ENCODE measurements at regions not wholly inside any gene's neighbourhood (a gene's known extent, or its start where the extent isn't known, plus 50 kb on each side); places are given as distances from the start of the nearest gene placed in this dataset.
A peak's percentile ranks its signal among the peaks of the same experiment; 100 is the strongest.

- DNase-seq (ENCODE audit: low spot score): no peak
- peaks cover 0 to 16% of the 10 kb centered on the region in 2 donors for H3K4me1 ChIP-seq
- no peaks in the 10 kb centered on the region for H3K9me3 ChIP-seq
- H3K27ac ChIP-seq: peak overlapping the region in 1 of 2 donors; percentile 16
- H3K36me3 ChIP-seq: no peaks in the 10 kb centered on the region
- H3K4me3 ChIP-seq: no peak overlapping the region
- H3K27me3 ChIP-seq: no peaks in the 10 kb centered on the region
- TF ChIP-seq, protein P1, sequence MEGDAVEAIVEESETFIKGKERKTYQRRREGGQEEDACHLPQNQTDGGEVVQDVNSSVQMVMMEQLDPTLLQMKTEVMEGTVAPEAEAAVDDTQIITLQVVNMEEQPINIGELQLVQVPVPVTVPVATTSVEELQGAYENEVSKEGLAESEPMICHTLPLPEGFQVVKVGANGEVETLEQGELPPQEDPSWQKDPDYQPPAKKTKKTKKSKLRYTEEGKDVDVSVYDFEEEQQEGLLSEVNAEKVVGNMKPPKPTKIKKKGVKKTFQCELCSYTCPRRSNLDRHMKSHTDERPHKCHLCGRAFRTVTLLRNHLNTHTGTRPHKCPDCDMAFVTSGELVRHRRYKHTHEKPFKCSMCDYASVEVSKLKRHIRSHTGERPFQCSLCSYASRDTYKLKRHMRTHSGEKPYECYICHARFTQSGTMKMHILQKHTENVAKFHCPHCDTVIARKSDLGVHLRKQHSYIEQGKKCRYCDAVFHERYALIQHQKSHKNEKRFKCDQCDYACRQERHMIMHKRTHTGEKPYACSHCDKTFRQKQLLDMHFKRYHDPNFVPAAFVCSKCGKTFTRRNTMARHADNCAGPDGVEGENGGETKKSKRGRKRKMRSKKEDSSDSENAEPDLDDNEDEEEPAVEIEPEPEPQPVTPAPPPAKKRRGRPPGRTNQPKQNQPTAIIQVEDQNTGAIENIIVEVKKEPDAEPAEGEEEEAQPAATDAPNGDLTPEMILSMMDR (IDR thresholded peaks at IDR 0.05): no peak
Measured at GRCh38 chr6:43986177-43986825, 141.0 kb downstream of the MRPL14 start.

- H3K4me3 ChIP-seq: no peak overlapping the region
- H3K4me1 ChIP-seq: peaks cover 0 to 7% of the 10 kb centered on the region in 2 donors
- no peaks in the 10 kb centered on the region for H3K9me3 ChIP-seq
- TF ChIP-seq, protein P1 (IDR thresholded peaks at IDR 0.05): no peak
- no peak overlapping the region for H3K27ac ChIP-seq
- no peaks in the 10 kb centered on the region for H3K27me3 ChIP-seq
- H3K36me3 ChIP-seq: no peaks in the 10 kb centered on the region
- no peak for DNase-seq (ENCODE audit: low spot score)
Measured at GRCh38 chr6:43985329-43985728, 141.9 kb downstream of the MRPL14 start.

DNA sequence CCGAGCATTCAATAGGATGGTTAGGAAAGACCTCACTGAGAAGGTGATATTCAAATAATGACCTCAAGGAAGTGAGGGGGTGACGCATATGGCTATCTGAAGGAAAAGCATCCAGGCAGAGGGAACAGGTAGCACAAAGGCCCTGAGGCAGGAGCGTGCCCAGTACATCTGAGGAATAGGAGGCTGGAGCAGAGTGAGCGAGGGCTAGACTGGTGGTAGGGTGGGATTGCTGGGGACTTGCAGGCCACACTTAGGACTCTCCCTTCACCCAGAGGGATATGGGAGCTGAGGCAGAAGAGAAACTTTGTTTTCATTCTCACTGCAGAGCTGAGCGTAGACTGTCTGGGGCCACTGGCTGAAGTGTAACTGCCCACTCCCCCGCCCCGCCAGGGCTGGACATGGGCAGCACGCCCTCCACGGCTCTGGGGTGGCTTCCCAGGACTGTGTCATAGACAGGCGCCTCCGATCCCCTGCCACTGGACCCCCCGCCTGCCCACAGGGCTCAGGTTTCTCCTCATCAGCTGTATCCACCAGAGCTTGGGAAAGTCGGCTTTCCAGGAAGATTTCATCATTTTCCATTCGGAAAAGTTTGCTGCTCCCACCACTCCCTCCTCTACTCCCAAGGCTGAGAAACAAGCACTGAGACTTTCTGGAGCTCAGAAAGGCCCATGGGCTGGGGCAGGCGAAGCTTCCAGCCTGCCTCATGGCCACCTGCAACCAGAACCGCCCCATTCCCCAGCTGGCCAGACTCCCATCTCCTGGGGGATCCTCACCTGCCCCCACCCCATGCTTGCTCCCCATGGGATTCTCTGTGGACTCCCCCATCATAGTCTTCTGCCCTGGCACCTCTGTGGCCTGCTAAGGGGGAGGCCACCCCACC is 142.6 kb downstream of the MRPL14 start:
- TF ChIP-seq, protein P1 (IDR thresholded peaks at IDR 0.05): no peak
- no peak for DNase-seq (ENCODE audit: low spot score)
- H3K9me3 ChIP-seq: no peaks in the 10 kb centered on the region

DNA sequence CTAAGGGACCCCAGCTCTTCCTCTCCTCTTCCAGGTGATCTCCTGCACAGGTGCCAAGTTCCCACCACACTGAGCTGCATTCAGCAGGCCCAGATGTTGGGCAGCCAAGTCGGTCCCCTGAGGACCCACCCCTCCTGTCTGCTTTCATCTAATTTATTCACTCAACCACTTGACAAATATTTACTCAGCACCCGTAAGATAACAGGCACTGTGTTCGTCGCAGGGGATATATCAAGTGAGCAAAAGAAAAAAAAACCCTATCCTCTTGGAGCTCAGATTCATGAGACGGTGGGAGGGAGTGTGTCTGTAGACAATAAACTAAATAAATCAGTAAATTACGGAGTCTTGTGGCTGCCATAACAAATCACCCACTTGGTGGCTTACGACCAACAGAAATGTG is 143.6 kb downstream of the MRPL14 start:
- no peak overlapping the region for H3K4me3 ChIP-seq
- H3K36me3 ChIP-seq: no peaks in the 10 kb centered on the region
- TF ChIP-seq, protein P1 (IDR thresholded peaks at IDR 0.05): no peak
- H3K9me3 ChIP-seq: no peaks in the 10 kb centered on the region
- H3K4me1 ChIP-seq: no peaks in the 10 kb centered on the region
- no peak for DNase-seq (ENCODE audit: low spot score)
- peak overlapping the region; percentile 13 to 45 for H3K27ac ChIP-seq
- H3K27me3 ChIP-seq: no peaks in the 10 kb centered on the region

More for the DNA sequence above, 142.6 kb downstream of the MRPL14 start:
- no peaks in the 10 kb centered on the region for H3K27me3 ChIP-seq
- H3K36me3 ChIP-seq: no peaks in the 10 kb centered on the region
- H3K4me3 ChIP-seq: no peak overlapping the region
- no peak overlapping the region for H3K27ac ChIP-seq
- H3K4me1 ChIP-seq: peaks cover 0 to under 1% of the 10 kb centered on the region in 2 donors

GRCh38 chr6:43983191-43983590 is 144.1 kb downstream of the MRPL14 start:
- TF ChIP-seq, protein P1 (IDR thresholded peaks at IDR 0.05): no peak
- Histone ChIP-seq H3K27ac (peak overlapping the region; percentile 13 to 45), H3K27me3 (no peaks in the 10 kb centered on the region), H3K36me3 (no peaks in the 10 kb centered on the region), H3K9me3 (no peaks in the 10 kb centered on the region), H3K4me1 (no peaks in the 10 kb centered on the region), H3K4me3 (no peak overlapping the region)
- no peak for DNase-seq (ENCODE audit: low spot score)
